ENCODE measurements at regions not wholly inside any gene's neighbourhood (a gene's known extent, or its start where the extent isn't known, plus 50 kb on each side); places are given as distances from the start of the nearest gene placed in this dataset.

DNA sequence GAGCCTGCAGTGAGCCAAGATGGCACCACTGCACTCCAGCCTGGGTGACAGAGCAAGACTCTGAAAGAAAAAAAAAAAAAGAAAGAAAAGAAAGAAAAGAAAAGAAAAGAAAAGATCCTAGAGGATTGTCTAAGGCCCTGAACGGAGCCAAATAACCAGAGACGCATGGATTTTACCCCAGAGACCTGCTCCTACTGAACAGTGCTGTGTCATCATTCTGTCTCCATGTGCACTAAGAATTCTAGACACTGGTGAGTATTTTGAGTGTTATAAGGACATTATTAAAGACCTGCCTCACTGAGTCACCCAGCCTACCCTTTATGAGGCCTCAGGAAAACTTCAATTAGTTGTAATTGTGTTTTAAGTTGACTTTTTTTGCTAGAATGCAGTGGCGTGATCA is 61.9 kb upstream of the RIOK3 start:
- no peak for DNase-seq

DNA sequence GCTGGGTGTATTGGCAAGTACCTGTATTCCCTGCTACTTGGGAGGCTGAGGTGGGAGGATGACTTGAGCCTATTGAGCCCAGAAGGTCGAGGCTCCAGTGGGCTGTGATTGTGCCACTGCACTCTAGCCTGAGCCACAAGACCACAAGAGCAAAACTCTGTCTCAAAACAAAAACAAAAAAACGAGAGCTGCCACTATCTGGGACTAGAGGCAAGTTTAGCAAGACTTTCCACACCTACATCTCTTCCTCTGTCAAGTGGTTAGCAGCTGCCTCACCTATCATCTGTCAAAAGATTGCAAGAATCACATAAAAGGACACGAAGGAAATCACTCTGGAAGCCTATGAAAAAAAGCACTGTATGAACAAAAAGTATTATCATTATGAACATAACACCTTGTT is 55.2 kb upstream of the RIOK3 start:
- DNase-seq = no peak

- no peak for DNase-seq
Observed at GRCh38 chr18:23398401-23398800, 54.7 kb upstream of the RIOK3 start.

GRCh38 chr18:23399067-23399466 is 54.0 kb upstream of the RIOK3 start:
- DNase-seq = no peak

GRCh38 chr18:23400918-23401317 is 52.2 kb upstream of the RIOK3 start:
- no peak for DNase-seq

DNA sequence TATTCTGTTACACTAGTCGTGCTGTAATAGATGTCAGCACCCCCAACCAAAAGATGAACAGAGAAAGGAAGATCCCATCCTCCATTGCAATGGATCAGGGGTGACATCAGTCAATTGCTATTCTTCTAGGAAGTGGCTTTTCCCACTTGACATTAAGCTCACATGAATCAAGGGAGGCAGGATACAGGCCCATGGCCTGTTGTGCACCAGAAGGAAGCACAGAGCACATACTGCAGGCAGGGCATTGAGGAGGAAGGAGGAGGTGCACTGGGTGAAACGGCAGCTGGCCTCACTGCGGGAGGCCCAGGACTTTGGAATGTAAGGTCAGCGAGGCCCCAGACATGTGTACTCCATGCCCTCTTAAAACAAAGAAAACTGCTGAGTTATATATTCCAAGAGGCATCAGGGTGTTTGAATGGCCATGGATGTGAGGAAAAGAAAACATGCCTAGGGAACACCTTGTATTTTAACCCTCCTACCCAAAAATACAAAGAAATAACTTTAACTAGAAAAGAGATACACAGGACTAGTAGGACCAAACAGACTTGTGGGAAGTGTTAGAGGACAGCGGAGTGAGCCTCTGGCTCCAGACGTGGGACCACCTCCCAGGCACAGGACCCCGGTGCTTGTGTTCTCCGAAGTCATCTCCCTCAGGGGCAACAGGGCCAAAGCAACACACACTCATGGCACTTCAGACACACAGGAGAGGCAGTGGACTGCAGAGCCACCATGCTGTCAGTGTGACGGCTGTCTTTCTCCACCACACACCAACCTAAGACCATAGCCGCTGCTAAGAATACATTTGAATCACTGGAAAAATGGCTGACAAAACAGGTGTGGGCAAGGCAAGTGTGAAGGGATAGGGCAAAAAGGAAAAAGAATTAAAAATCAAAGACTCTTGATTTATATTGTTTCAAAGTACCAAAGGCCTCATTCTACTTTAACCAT is 51.4 kb upstream of the RIOK3 start:
- DNase-seq = peak; percentile 90

Data from islet precursor cell (in vitro differentiated cells).